Stimulated activated CD4-positive, alpha-beta T cell treated with anti-CD3 and anti-CD28 coated beads, Interleukin-4, amount 100 ng/mL, for 24 hours (primary cell): ENCODE measurements at regions not wholly inside any gene's neighbourhood (a gene's known extent, or its start where the extent isn't known, plus 50 kb on each side); places are given as distances from the start of the nearest gene placed in this dataset.
A peak's percentile ranks its signal among the peaks of the same experiment; 100 is the strongest.
"Not testable (repeated sequence)": the region's sequence is repeated elsewhere in the genome, so short reads cannot be mapped to it uniquely, and the experiment has no call there.

Experiments
- DNase-seq: peaks from one replicate; pipeline ENCODE4 v3.0.0-alpha.2; 2020

DNA sequence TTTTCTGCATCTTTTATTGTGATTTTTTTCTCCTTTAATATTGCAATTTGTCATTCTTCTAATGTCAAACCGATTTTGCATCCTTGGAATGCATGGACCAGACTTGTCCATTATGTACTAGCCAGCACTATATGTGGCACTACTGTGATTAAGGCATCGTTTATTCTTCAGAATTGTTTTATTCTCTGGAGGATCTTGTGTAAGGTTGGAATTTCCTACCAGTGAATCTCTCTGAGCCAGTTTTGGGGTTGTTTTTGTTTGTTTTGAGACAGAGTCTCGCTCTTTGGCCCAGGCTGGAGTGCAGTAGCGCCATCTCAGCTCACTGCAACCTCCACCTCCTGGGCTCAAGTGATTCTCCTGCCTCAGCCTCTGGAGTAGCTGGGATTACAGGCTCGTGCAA lies 58.5 kb downstream of the IGLL5 start:
- DNase-seq, result no peak

DNA sequence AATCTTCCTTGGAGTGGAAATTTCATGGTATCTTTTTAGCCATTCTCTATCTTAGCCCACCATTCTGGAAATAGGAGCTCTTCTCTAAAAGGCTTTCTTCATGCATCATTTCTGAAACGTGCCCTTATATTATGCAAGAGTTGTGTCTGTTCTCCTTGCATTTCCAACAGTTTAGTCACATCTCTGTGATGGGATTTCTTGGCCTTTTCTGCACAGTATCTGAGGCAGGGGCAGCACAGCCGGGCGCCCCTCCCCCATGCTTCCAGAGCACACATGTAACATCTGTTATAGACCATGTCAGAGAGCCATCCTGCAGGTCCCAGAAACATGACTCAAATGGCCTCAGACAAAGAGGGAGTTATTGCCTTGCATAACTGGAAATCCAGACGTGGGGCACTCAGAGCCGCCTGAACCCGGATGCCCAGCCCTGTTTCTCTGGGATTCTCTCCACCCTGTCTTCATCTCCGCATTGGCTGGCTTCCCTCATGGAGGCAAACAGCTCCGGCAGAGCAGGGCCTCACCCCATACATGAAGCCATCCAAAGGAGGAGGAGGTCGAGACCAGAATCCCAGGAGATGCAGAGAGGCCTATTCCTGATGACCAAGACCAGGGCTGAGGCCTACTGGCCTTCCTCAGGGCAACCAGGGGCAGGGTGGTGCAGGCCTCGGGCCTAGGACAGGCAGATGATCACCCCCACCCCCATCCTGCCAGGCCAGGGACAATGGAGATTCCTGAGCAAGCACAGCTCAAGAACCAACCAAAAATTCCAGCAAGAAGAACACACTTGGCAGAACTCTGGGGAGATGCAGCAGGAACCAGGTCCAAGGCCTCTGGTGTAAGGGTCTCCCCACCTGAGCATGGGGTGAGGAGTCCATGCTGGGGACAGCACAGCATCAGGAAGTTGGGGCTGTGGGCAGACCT lies 61.3 kb downstream of the IGLL5 start:
- DNase-seq, result peak; percentile 2

- DNase-seq, result no peak
Measured at GRCh38 chr22:22949953-22950352, 62.3 kb downstream of the IGLL5 start.

DNA sequence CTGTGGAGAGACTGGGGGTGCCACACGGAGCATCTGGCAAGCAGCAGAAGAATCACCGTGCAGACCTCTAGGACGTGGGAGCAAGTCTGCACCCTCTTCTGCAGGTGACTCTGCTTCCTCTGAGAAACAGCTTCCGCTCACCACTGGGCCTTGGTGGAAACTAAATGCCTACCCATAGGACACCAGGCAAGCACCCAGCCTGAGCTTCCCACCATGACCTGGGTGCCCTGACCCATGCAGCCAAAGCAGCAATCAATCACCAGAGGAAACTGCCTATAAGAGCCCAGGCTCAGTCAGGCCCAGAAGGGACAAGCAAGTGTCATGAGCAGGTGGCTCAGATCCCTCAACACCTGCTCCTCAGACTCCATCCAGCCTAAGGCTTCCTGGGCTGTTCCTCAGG lies 63.4 kb downstream of the IGLL5 start:
- no peak for DNase-seq

GRCh38 chr22:22952531-22953280 lies 65.1 kb downstream of the IGLL5 start:
- no peak for DNase-seq

DNA sequence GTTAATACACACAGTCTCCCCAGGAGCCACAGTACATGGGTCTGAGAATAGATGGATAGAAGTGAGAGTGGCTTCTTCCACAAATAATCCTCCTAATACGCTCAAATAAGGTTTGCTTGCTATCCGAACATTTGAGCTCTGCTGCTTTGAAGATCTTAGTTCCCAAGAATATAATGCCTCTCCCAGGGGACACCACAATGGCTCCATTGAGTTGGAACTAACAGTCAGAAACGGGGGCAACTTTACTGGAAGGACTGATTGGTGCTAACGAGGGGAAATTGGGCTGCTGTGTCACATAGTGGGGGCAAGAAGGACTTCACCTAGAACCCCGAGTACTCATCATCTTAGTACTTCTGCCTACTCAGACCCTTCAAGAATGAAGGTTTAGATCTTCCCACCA lies 66.2 kb downstream of the IGLL5 start:
- DNase-seq, result no peak

- peak; percentile 29 for DNase-seq
Measured at GRCh38 chr22:22954656-22955055, 67.0 kb downstream of the IGLL5 start.

GRCh38 chr22:22955276-22955798 lies 67.7 kb downstream of the IGLL5 start:
- DNase-seq, result no peak

GRCh38 chr22:22955866-22956535 lies 68.4 kb downstream of the IGLL5 start:
- peak; percentile 70 for DNase-seq

- DNase-seq, result no peak
Measured at GRCh38 chr22:22957090-22957489, 69.5 kb downstream of the IGLL5 start.

DNA sequence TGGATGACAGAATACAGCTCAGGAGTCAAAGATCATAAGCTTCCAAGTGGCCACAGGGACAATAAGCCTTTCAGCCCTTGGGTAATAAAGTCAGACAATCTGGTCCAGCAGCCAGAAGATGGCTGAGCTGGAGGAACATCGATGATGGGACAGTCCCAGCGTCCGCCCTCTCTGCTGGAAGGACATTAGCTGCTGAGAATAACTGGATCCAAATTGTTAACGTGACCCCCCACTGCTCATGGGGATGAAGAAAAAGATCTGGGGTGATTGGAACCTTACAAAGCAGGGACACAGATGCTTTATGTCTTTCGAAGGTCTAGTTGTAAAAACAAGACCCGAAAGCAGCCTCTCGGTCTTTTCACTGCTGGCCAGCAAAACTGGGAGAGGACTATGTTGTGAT lies 71.0 kb downstream of the IGLL5 start:
- DNase-seq, result no peak

GRCh38 chr22:22959147-22959827 lies 71.7 kb downstream of the IGLL5 start:
- DNase-seq, result peak; percentile 78

- no peak for DNase-seq
Measured at GRCh38 chr22:22960307-22960706, 72.7 kb downstream of the IGLL5 start.

DNA sequence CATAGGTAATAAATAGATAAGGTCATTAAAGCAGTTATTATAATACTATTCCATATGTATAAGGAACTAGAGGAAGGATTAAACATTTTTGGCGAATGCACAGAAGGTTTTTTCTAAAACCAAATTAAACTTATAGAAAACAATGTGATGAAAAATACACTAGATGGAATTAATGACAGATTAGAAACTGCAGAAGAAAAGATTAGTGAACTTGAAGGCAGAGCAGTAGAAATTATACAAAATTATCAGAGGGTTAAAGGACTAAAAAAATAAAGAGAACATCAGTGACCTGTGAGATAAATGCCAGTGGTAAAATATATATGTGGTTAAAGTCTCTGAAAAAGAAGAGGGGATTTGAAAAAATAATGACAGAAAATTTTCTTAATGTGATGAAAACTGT lies 74.0 kb downstream of the IGLL5 start:
- no peak for DNase-seq

DNA sequence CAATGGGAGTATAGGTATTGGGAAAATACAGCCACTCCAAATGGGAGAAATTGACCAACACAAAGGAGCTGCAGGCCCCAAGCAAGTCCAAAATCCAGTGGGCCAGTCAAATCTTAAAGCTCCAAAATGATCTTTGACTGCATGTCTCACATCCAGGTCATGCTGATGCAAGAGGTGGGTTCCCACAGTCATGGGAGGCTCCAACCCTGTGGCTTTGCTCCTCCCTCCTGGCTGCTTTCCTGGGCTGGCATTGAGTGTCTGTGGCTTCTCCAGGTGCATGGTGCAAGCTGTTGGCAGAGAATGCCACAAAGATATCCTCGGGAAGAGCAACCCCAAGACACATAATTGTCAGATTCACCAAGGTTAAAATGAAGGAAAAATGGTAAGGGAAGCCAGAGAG lies 80.8 kb downstream of the IGLL5 start:
- no peak for DNase-seq

- DNase-seq, result not testable (repeated sequence)
Measured at GRCh38 chr22:22972605-22973004, 85.0 kb downstream of the IGLL5 start.

GRCh38 chr22:22973336-22973735 lies 85.7 kb downstream of the IGLL5 start:
- DNase-seq, result no peak

GRCh38 chr22:22974156-22974555 lies 86.5 kb downstream of the IGLL5 start:
- DNase-seq, result no peak

- DNase-seq, result no peak
Measured at GRCh38 chr22:22974795-22975580, 87.4 kb downstream of the IGLL5 start.

GRCh38 chr22:22976033-22976922 lies 88.7 kb downstream of the IGLL5 start:
- no peak for DNase-seq
